Muscle of leg (tissue), 3 donors: ENCODE measurements at regions not wholly inside any gene's neighbourhood (a gene's known extent, or its start where the extent isn't known, plus 50 kb on each side); places are given as distances from the start of the nearest gene placed in this dataset.

ENCODE experiments used
- DNase-seq: peaks from one replicate; pipeline ENCODE4 v3.0.0; 2013
- H3K27ac ChIP-seq: one replicate; pipeline ENCODE4 v1.5.1; 2013; ENCODE audit warnings: mild to moderate bottlenecking, low read length, control low read depth
- H3K27me3 ChIP-seq: one replicate; pipeline ENCODE4 v1.6.1; 2013; ENCODE audit warnings: low read length; ENCODE audit not compliant: control insufficient read depth, insufficient read depth
- H3K36me3 ChIP-seq: one replicate; pipeline ENCODE4 v1.6.1; 2013; ENCODE audit warnings: low read length; ENCODE audit not compliant: control insufficient read depth, insufficient read depth
- H3K4me1 ChIP-seq: one replicate; pipeline ENCODE4 v1.6.1; 2013; ENCODE audit warnings: low read length; ENCODE audit not compliant: control insufficient read depth, insufficient read depth
- H3K4me3 ChIP-seq: one replicate; pipeline ENCODE4 v1.5.1; 2013; ENCODE audit warnings: low read length, control low read depth
- H3K9me3 ChIP-seq: replicated peaks from 2 replicates; pipeline ENCODE4 v1.6.1; 2013; ENCODE audit warnings: low read depth, low read length; ENCODE audit not compliant: control insufficient read depth
- WGBS: methylation state at CpG from one replicate; pipeline ENCODE4 v1.1.5; 2013; ENCODE audit warnings: missing lambda C conversion rate; ENCODE audit not compliant: insufficient coverage; 5-methylcytosine and 5-hydroxymethylcytosine counted together

GRCh38 chr3:115488409-115488808 is 134.9 kb upstream of the GAP43 start:
- H3K36me3 ChIP-seq: no peaks in the 10 kb centered on the region
- H3K9me3 ChIP-seq: no peaks in the 10 kb centered on the region
- H3K27me3 ChIP-seq: no peaks in the 10 kb centered on the region
- no peaks in the 10 kb centered on the region for H3K4me1 ChIP-seq
- no peak overlapping the region for H3K4me3 ChIP-seq
- DNase-seq: no peak
- no peak overlapping the region for H3K27ac ChIP-seq

DNA sequence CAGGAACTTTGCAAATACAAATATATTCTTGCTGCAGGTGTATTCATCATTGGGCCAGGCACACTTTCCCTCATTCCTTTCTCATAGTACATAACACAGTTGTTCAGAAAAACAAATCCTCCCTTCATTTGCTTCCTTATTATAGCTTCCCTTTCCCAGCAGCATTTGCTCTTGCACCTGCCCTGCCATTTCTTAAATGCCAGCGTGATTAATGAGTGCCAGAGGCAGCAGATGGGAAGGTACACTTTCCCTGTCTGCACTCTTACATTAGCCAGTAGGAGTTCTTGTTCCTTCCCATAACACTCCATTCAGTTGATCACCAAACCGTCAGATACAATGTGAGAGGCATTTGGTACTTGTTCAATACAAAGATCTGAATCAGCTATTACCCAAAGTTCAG is 128.5 kb upstream of the GAP43 start:
- H3K4me1 ChIP-seq: no peaks in the 10 kb centered on the region
- H3K36me3 ChIP-seq: no peaks in the 10 kb centered on the region
- H3K9me3 ChIP-seq: no peaks in the 10 kb centered on the region
- H3K4me3 ChIP-seq: no peak overlapping the region
- H3K27me3 ChIP-seq: no peaks in the 10 kb centered on the region
- WGBS: 80% methylated on average over 1 of the region's 2 CpGs
- H3K27ac ChIP-seq: no peak overlapping the region
- DNase-seq: peak; percentile 57

DNA sequence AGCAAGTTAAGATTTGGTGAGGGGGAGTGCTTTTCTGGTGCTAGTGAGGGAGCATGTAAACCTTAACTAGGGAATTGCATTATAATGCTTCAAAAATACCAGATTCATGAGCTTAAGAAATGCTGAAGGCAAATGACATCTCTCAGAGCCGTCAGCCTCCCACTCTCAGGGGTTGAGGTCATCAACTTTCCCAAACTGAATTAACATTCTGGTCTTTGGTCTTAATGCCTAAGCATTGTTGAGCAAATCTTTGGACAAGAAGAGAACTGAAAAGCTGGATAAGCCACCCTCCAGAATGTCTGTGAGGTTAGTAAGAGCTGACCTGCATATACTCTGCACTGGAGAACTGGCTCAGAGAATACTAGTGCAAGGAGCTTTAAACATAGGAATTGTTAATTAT is 124.9 kb upstream of the GAP43 start:
- DNase-seq: no peak
- no peaks in the 10 kb centered on the region for H3K36me3 ChIP-seq
- no peaks in the 10 kb centered on the region for H3K27me3 ChIP-seq
- no peak overlapping the region for H3K4me3 ChIP-seq
- WGBS: no CpG with 5 or more reads among the region's 1 CpG
- H3K27ac ChIP-seq: no peak overlapping the region
- no peaks in the 10 kb centered on the region for H3K4me1 ChIP-seq
- no peaks in the 10 kb centered on the region for H3K9me3 ChIP-seq

- Histone ChIP-seq H3K9me3 (no peaks in the 10 kb centered on the region), H3K4me1 (no peaks in the 10 kb centered on the region), H3K27me3 (no peaks in the 10 kb centered on the region), H3K4me3 (no peak overlapping the region), H3K36me3 (no peaks in the 10 kb centered on the region), H3K27ac (no peak overlapping the region)
- no CpG with 5 or more reads among the region's 1 CpG for WGBS
- DNase-seq: no peak
Measured at GRCh38 chr3:115498898-115499297, 124.4 kb upstream of the GAP43 start.

DNA sequence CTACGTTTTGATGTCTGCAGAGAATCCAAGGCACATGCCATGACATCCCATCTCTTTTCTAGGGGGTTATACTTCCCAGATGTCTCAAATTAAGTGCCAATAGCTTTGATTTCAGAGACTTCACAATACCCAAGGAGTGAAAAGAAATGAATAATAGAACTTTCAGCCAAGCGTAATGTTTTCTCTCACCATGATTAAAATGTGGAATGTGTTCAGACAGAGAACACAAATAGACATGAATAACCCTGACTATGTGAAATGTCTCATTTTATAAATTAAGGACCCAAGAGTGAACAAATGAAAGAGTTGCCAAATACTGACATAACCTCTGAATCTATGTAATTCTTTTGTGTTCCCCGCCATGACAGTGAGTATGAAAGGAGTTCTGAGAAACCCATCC is 123.6 kb upstream of the GAP43 start:
- Histone ChIP-seq H3K4me3 (no peak overlapping the region), H3K9me3 (no peaks in the 10 kb centered on the region), H3K27me3 (no peaks in the 10 kb centered on the region), H3K4me1 (no peaks in the 10 kb centered on the region), H3K27ac (no peak overlapping the region), H3K36me3 (no peaks in the 10 kb centered on the region)
- WGBS: 100% methylated on average over 1 of the region's 3 CpGs
- no peak for DNase-seq

DNA sequence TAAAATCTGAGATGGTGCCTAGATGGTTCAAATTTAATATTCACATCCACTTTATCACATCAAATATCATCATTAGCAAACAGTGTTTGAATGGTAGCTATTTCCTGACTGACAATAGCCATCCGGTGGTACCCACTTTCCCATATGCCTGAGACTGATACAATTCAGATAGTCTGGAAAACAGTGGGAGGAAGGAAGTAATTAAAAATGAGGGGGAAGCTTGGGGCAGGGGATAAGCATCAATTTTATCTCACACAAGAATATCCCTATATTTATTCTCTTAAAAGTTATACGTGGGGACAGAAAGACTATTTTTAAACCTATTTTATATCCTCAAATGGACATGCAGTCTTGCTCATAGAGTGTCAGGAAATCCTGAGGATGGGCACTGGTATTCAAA is 122.5 kb upstream of the GAP43 start:
- no peaks in the 10 kb centered on the region for H3K27me3 ChIP-seq
- no peaks in the 10 kb centered on the region for H3K4me1 ChIP-seq
- no peaks in the 10 kb centered on the region for H3K9me3 ChIP-seq
- H3K4me3 ChIP-seq: no peak overlapping the region
- WGBS: no CpG with 5 or more reads among the region's 2 CpGs
- H3K36me3 ChIP-seq: no peaks in the 10 kb centered on the region
- no peak overlapping the region for H3K27ac ChIP-seq
- no peak for DNase-seq

GRCh38 chr3:115502128-115502527 is 121.2 kb upstream of the GAP43 start:
- 91% methylated on average over 2 of the region's 4 CpGs for WGBS
- no peaks in the 10 kb centered on the region for H3K27me3 ChIP-seq

DNA sequence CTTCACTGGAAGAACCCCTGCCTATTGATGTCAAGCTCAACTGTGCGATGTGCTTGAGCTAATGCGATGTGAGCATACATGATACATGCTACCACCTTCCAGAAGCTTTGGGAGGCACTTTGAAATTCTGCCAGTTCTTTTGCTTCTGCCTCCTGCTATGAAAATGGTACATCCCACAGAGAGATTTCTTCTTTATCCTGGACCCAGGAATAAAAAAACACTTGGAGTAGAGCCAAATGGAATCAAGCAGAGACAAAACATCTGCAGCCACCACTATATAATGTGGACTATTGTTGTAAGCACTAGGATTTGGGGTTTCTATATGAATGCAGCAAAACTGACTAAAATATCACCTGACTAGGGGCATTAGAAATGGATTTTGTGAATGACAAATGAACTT is 119.9 kb upstream of the GAP43 start:
- Histone ChIP-seq H3K27ac (no peak overlapping the region), H3K36me3 (no peaks in the 10 kb centered on the region), H3K4me3 (no peak overlapping the region), H3K27me3 (no peaks in the 10 kb centered on the region), H3K4me1 (no peaks in the 10 kb centered on the region), H3K9me3 (no peaks in the 10 kb centered on the region)
- WGBS: no CpG with 5 or more reads among the region's 2 CpGs
- no peak for DNase-seq

More at GRCh38 chr3:115502128-115502527, 121.2 kb upstream of the GAP43 start:
- Histone ChIP-seq H3K4me3 (no peak overlapping the region), H3K36me3 (no peaks in the 10 kb centered on the region), H3K4me1 (no peaks in the 10 kb centered on the region), H3K9me3 (no peaks in the 10 kb centered on the region), H3K27ac (no peak overlapping the region)
- DNase-seq: no peak

GRCh38 chr3:115508562-115508961 is 114.7 kb upstream of the GAP43 start:
- Histone ChIP-seq H3K36me3 (no peaks in the 10 kb centered on the region), H3K27me3 (no peaks in the 10 kb centered on the region), H3K4me1 (peaks cover 11% of the 10 kb centered on the region), H3K4me3 (no peak overlapping the region), H3K9me3 (no peaks in the 10 kb centered on the region), H3K27ac (no peak overlapping the region)
- DNase-seq: no peak
- WGBS: 57% methylated on average over 1 of the region's 2 CpGs

- peak overlapping the region; percentile 80 for H3K27ac ChIP-seq
- 0% methylated on average over 23 of the region's 26 CpGs for WGBS
- no peaks in the 10 kb centered on the region for H3K9me3 ChIP-seq
- peak overlapping the region; percentile 50 for H3K4me3 ChIP-seq
- no peaks in the 10 kb centered on the region for H3K27me3 ChIP-seq
- DNase-seq: peak; percentile 82
- no peaks in the 10 kb centered on the region for H3K36me3 ChIP-seq
- peaks cover 12% of the 10 kb centered on the region for H3K4me1 ChIP-seq
Measured at GRCh38 chr3:115512565-115513415, 110.5 kb upstream of the GAP43 start.

- Histone ChIP-seq H3K9me3 (no peaks in the 10 kb centered on the region), H3K36me3 (no peaks in the 10 kb centered on the region), H3K27ac (peak overlapping the region; percentile 80), H3K4me3 (peak overlapping the region; percentile 50), H3K27me3 (no peaks in the 10 kb centered on the region), H3K4me1 (peaks cover 13% of the 10 kb centered on the region)
- no peak for DNase-seq
- WGBS: 100% methylated on average over 1 of the region's 5 CpGs
Measured at GRCh38 chr3:115513416-115513800, 109.9 kb upstream of the GAP43 start.
